K562 (cell line): ENCODE measurements at regions not wholly inside any gene's neighbourhood (a gene's known extent, or its start where the extent isn't known, plus 50 kb on each side); places are given as distances from the start of the nearest gene placed in this dataset.

Source experiments
- ATAC-seq: fragments of 200-7000 bp; cut with Tn5 transposase; 3 replicates; pipeline ENCODE4 v1.9.1; 2020; ENCODE audit warnings: moderate library complexity
- BruUV-seq: library from RNA; stranded (reverse); fragments of 400-500 nt; replicated peaks from 2 replicates; lab custom pipeline; 2021; lab: Mats Ljungman, UMichigan
- CTCF ChIA-PET: fragments of 300-600 bp; formaldehyde crosslinking; extraction: SDS; loops from one replicate; lab custom pipeline; 2021; ENCODE audit warnings: low intra/inter-chr PET ratio; lab: Yijun Ruan, JAX
- POLR2A ChIA-PET: fragments of 300-600, 350-650 bp; sonication (Branson Sonifier 250); formaldehyde crosslinking; extraction: SDS; loops from one replicate; lab custom pipeline; 2021; ENCODE audit warnings: antibody characterized with exemption, inconsistent platforms; lab: Yijun Ruan, JAX
- DNase-seq, 4 experiments: peaks; one replicate each; pipeline versions ENCODE4 v3.0.0 to v3.0.0-alpha.2; 2011 to 2018; ENCODE audit warnings: low spot score in 3 of 4, mixed read lengths in 3 of 4; ENCODE audit errors: extremely low read depth in 1 of 4
- FAIRE-seq: peaks from 2 replicates; lab custom pipeline; 2011; peaks lifted over from hg19 to GRCh38; lab: Jason Lieb, UNC
- H2AFZ ChIP-seq: 2 replicates; pipeline ENCODE4 v1.6.0; 2011; ENCODE audit warnings: low read depth, low read length, control low read depth, inconsistent platforms
- H3K27ac ChIP-seq: fragments of 200-600 bp; 3 replicates; pipeline ENCODE4 v1.8.0; 2011; ENCODE audit warnings: low read depth, mild to moderate bottlenecking, control low read depth, inconsistent platforms, low read length, moderate library complexity, mixed read lengths; ENCODE audit errors: extremely low read depth
- H3K27me3 ChIP-seq, 2 experiments: fragments of 300-600 bp in 1 of 2; 2 replicates in 1 of 2; 3 replicates in 1 of 2; pipeline versions ENCODE4 v1.6.0 to v1.8.0; 2011; ENCODE audit warnings: inconsistent platforms in 2 of 2, low read length in 2 of 2, mild to moderate bottlenecking in 1 of 2, mixed read lengths in 1 of 2, moderate library complexity in 1 of 2; ENCODE audit not compliant: control insufficient read depth in 2 of 2, insufficient read depth in 2 of 2
- H3K36me3 ChIP-seq: fragments of 300-600 bp; 3 replicates; pipeline ENCODE4 v1.8.0; 2011; ENCODE audit warnings: mild to moderate bottlenecking, low read length, inconsistent platforms; ENCODE audit not compliant: control insufficient read depth, insufficient read depth
- H3K4me1 ChIP-seq, 2 experiments: fragments of 200-600 bp in 1 of 2; replicated peaks in 1 of 2; 2 replicates in 1 of 2; 3 replicates in 1 of 2; pipeline versions ENCODE4 v1.5.1 to v1.8.0; 2011; ENCODE audit warnings: inconsistent platforms in 2 of 2, low read length in 2 of 2, mild to moderate bottlenecking in 1 of 2, mixed read lengths in 1 of 2, moderate library complexity in 1 of 2; ENCODE audit not compliant: control insufficient read depth in 2 of 2, insufficient read depth in 2 of 2
- H3K4me2 ChIP-seq: 2 replicates; pipeline ENCODE4 v1.6.1; 2011; ENCODE audit warnings: low read length, control low read depth, inconsistent platforms, mixed read lengths; ENCODE audit not compliant: insufficient read depth
- H3K4me3 ChIP-seq: fragments of 200-600 bp; sonication (generic), shearing (Covaris generic); 2 replicates; pipeline ENCODE4 v1.5.1; 2016; ENCODE audit warnings: control low read depth, inconsistent platforms
- H3K79me2 ChIP-seq: fragments of 200-600 bp; 3 replicates; pipeline ENCODE4 v1.8.0; 2011; ENCODE audit warnings: low read length, inconsistent platforms; ENCODE audit not compliant: control insufficient read depth, insufficient read depth
- H3K9ac ChIP-seq, 2 experiments: 2 replicates each; pipeline versions ENCODE4 v1.6.0 to v1.6.1; 2011; ENCODE audit warnings: low read depth in 2 of 2, low read length in 2 of 2, control low read depth in 1 of 2, inconsistent platforms in 1 of 2, mild to moderate bottlenecking in 1 of 2, mixed read lengths in 1 of 2; ENCODE audit not compliant: insufficient read depth in 1 of 2
- H3K9me1 ChIP-seq: one replicate; pipeline ENCODE4 v1.6.0; 2011; ENCODE audit warnings: inconsistent platforms, mild to moderate bottlenecking, low read length, moderate library complexity; ENCODE audit not compliant: control insufficient read depth, insufficient read depth
- H3K9me3 ChIP-seq: replicated peaks from 2 replicates; pipeline ENCODE4 v1.5.1; 2011; ENCODE audit warnings: low read depth, low read length, inconsistent platforms; ENCODE audit not compliant: control insufficient read depth, insufficient read depth
- H4K20me1 ChIP-seq: replicated peaks from 2 replicates; pipeline ENCODE4 v1.6.1; 2011; ENCODE audit warnings: low read length, inconsistent platforms, mixed read lengths; ENCODE audit not compliant: control insufficient read depth, insufficient read depth
- C11orf30 ChIP-seq: fragments of 450-650 bp; IDR thresholded peaks from 2 replicates; pipeline ENCODE4 v1.6.1; 2016; ENCODE audit warnings: low read depth, mild to moderate bottlenecking
- COPS2 ChIP-seq: fragments of 450-650 bp; conservative IDR thresholded peaks from 2 replicates; pipeline ENCODE4 v1.6.1; 2016; ENCODE audit warnings: mild to moderate bottlenecking, moderate library complexity
- KDM1A ChIP-seq, 2 experiments: fragments of 450-650 bp; IDR thresholded peaks; 2 replicates each; pipeline ENCODE4 v1.6.1; 2016; ENCODE audit warnings: mild to moderate bottlenecking in 2 of 2
- ZNF316 ChIP-seq: fragments of 450-650 bp; IDR thresholded peaks from 2 replicates; pipeline ENCODE4 v1.6.1; 2016
- ZNF57 ChIP-seq: fragments of 450-650 bp; formaldehyde crosslinking; IDR thresholded peaks from 2 replicates; pipeline ENCODE4 v1.4.0; 2020; ENCODE audit warnings: mild to moderate bottlenecking, moderate library complexity
- WGBS: fragments of 100-300 bp; shearing (Covaris generic); methylation state at CpG from one replicate; pipeline ENCODE4 v1.1.6; 2016; ENCODE audit warnings: low coverage, mixed read lengths; ENCODE audit not compliant: insufficient coverage; ENCODE audit errors: missing lambda C conversion rate; 5-methylcytosine and 5-hydroxymethylcytosine counted together
- in situ Hi-C: fragments of 300-500 bp; cut with MboI; formaldehyde crosslinking; loops from 4 replicates; pipeline ENCODE4 v1.15.0; 2018; ENCODE audit warnings: inconsistent platforms, mixed read lengths
- intact Hi-C: fragments of 100-400 bp; cut with micrococcal nuclease; formaldehyde crosslinking; loops from 2 replicates; pipeline ENCODE4 v1.14.2; 2022

DNA sequence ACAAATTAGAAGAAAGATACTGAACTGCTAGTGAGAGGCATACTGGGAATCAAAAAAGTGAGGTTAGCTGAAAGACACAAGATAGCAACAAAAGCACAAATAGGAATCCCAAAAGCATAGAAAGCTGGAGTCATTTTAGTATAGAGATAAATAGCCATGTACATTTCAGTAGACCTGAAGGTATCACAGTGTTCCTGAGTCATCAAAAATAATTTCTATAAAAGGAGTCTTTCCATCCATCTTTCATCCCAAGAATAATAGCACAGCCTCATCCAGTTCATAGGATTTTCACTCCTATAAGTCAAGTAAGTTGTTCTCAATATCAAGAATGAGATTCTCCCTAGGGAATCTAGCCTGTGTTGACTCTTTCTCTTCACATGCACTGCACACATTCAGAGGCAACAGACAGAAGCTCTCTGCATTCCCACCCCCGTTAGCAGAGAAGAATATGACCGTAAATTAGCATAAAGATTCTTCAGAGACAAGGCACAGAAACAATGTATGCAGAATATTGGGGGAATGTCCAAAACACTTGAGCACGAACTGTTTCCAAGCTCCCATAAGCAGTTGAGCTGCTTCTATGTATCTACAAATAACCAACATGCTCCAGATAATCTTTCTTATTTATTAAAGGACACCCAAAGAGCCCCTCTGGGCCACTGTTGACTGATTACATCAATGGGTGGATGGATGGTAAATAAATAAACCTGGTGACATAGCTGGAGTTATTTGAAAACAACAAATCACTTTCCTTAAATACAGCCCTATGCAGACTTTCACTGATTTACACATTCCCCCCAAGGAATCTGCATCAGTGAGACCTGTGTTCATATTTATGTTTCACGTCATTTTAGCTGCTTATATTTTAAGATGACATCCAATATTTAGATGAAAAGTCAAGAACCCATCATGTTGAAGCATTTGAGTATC, 174.5 kb upstream of the PKDCC start:
- Histone ChIP-seq H3K4me2 (no peak overlapping the region), H3K4me1 (no peaks in the 10 kb centered on the region), H3K36me3 (no peaks in the 10 kb centered on the region), H3K9me3 (no peaks in the 10 kb centered on the region), H3K4me3 (no peak overlapping the region), H4K20me1 (0 out of 2 replicates have a peak, but pooled peaks cover 18% of the 10 kb centered on the region), H3K27ac (no peak overlapping the region), H3K9ac (no peak overlapping the region), H3K9me1 (no peaks in the 10 kb centered on the region), H2AFZ (no peak overlapping the region), H3K79me2 (no peaks in the 10 kb centered on the region), H3K27me3 (peaks cover 3 to 36% of the 10 kb centered on the region in 2 experiments; a peak in 3 of 5 replicates)
- FAIRE-seq (no peak), ATAC-seq (no peak), DNase-seq (no peak)
- intact Hi-C loops (loop anchor here (10.0 kb wide), 1 partner anchor 321 kb away; no protein-coding TSS in a partner anchor), in situ Hi-C loops (loop anchor here (5.0 to 25.0 kb wide), 2 partner anchors 214 to 339 kb away; no protein-coding TSS in a partner anchor)
- no TSS peak for BruUV-seq
- 7% methylated on average over 4 of the region's 4 CpGs for WGBS
- POLR2A ChIA-PET = interaction anchor here (0.6 to 1.1 kb wide), 4 partner anchors 9 to 205 kb away, joined by 3 to 5 read pairs (median 4); no protein-coding TSS in a partner anchor
- TF ChIP-seq ZNF316 = peak; percentile 23; the same call in 1 of the 2 replicates
- TF ChIP-seq ZNF57 (CRISPR knock-in tag) = no peak
- TF ChIP-seq COPS2 = no peak
- no peak for TF ChIP-seq KDM1A (IDR thresholded peaks at IDR 0.05)
- peak; percentile 8; the same call in 1 of the 2 replicates for TF ChIP-seq C11orf30
- CTCF ChIA-PET = no interaction called here
